Small intestine (tissue), 7 donors: ENCODE measurements at regions not wholly inside any gene's neighbourhood (a gene's known extent, or its start where the extent isn't known, plus 50 kb on each side); places are given as distances from the start of the nearest gene placed in this dataset.
"Not testable (repeated sequence)": the region's sequence is repeated elsewhere in the genome, so short reads cannot be mapped to it uniquely, and the experiment has no call there.

Experiments
- DNase-seq, 2 donors: peaks; one replicate each; pipeline versions ENCODE4 v3.0.0 to v3.0.0-alpha.2; 2013
- FAIRE-seq: peaks from 2 replicates; lab custom pipeline; 2012; peaks lifted over from hg19 to GRCh38; lab: Jason Lieb, UNC
- H3K27ac ChIP-seq, 3 donors: one replicate each; pipeline ENCODE4 v1.5.1; 2013; ENCODE audit warnings: low read length in 2 of 3, mild to moderate bottlenecking in 2 of 3, control low read depth in 1 of 3, inconsistent platforms in 1 of 3, low read depth in 1 of 3, moderate library complexity in 1 of 3
- H3K27me3 ChIP-seq, 3 donors: one replicate each; pipeline ENCODE4 v1.6.1; 2013; ENCODE audit warnings: low read length in 3 of 3, inconsistent platforms in 1 of 3; ENCODE audit not compliant: control insufficient read depth in 3 of 3, insufficient read depth in 3 of 3
- H3K36me3 ChIP-seq, 3 donors: one replicate each; pipeline ENCODE4 v1.6.1; 2013; ENCODE audit warnings: low read length in 3 of 3, inconsistent platforms in 1 of 3, low read depth in 1 of 3, mild to moderate bottlenecking in 1 of 3, moderate library complexity in 1 of 3; ENCODE audit not compliant: control insufficient read depth in 3 of 3, insufficient read depth in 2 of 3
- H3K4me1 ChIP-seq, 3 donors: one replicate each; pipeline ENCODE4 v1.6.1; 2013; ENCODE audit warnings: low read length in 2 of 3, inconsistent platforms in 1 of 3, low read depth in 1 of 3, mild to moderate bottlenecking in 1 of 3, moderate library complexity in 1 of 3; ENCODE audit not compliant: control insufficient read depth in 3 of 3, insufficient read depth in 2 of 3
- H3K4me3 ChIP-seq, 3 donors: one replicate each; pipeline ENCODE4 v1.5.1; 2013; ENCODE audit warnings: low read length in 3 of 3, control low read depth in 1 of 3, inconsistent platforms in 1 of 3, low read depth in 1 of 3, mild to moderate bottlenecking in 1 of 3, moderate library complexity in 1 of 3
- H3K9me3 ChIP-seq, 2 donors: one replicate each; pipeline ENCODE4 v1.6.1; 2013; ENCODE audit warnings: low read depth in 1 of 2, low read length in 1 of 2; ENCODE audit not compliant: control insufficient read depth in 2 of 2, insufficient read depth in 1 of 2
- WGBS, 3 donors: extraction: QIAGEN DNeasy Blood & Tissue Kit; methylation state at CpG; one replicate each; pipeline ENCODE4 v1.1.7; 2013; 5-methylcytosine and 5-hydroxymethylcytosine counted together
- donor health status: healthy with polysubstance abuse.
- donor health status: control.
- donor health status: control.
- donor health status: Bipolar disorder and iron deficiency.
- donor health status: healthy.

DNA sequence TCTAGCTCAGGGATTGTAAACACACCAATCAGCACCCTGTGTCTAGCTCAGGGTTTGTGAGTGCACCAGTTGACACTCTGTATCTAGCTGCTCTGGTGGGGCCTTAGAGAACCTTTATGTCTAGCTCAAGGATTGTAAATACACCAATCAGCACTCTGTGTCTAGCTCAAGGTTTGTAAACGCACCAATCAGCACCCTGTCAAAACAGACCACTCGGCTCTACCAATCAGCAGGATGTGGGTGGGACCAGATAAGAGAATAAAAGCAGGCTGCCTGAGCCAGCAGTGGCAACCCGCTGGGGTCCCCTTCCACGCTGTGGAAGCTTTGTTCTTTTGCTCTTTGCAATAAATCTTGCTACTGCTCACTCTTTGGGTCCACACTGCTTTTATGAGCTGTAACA, 168.3 kb downstream of the CD24 start:
- FAIRE-seq, DNase-seq, H3K27me3 ChIP-seq, H3K4me3 ChIP-seq, H3K27ac ChIP-seq, H3K36me3 ChIP-seq: not testable (repeated sequence)
- Histone ChIP-seq H3K9me3 (peaks cover 2 to 34% of the 10 kb centered on the region in 2 donors), H3K4me1 (peaks cover 0 to 13% (median 3%) of the 10 kb centered on the region in 3 donors)
- 85 to 95% (median 92%) methylated on average over 3 to 4 of the region's 4 CpGs for WGBS, 3 donors

DNA sequence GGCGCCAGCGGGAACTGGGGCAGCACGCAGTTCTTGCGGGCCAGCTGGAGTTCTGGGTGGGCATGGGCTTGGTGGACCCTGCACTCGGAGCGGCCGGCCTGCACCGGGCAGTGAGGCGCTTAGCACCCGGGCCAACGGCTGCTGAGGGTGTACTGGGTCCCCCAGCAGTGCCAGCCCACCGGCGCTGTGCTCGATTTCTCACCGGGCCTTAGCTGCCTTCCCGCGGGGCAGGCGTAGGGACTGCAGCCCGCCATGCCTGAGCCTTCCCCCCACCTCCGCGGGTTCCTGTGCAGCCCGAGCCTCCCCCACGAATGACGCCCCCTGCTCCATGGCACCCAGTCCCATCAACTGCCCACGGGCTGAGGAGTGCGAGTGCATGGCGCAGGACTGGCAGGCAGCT, 168.8 kb downstream of the CD24 start:
- H3K4me3 ChIP-seq: no peak overlapping the region
- WGBS, 3 donors: 88 to 94% (median 93%) methylated on average over 26 to 27 of the region's 27 CpGs
- peaks cover 2 to 31% of the 10 kb centered on the region in 2 donors for H3K9me3 ChIP-seq
- FAIRE-seq: no peak
- no peak overlapping the region for H3K27ac ChIP-seq
- no peaks in the 10 kb centered on the region for H3K27me3 ChIP-seq
- H3K4me1 ChIP-seq: peaks cover 0 to 14% (median 3%) of the 10 kb centered on the region in 3 donors
- no peaks in the 10 kb centered on the region for H3K36me3 ChIP-seq
- no peak for DNase-seq

DNA sequence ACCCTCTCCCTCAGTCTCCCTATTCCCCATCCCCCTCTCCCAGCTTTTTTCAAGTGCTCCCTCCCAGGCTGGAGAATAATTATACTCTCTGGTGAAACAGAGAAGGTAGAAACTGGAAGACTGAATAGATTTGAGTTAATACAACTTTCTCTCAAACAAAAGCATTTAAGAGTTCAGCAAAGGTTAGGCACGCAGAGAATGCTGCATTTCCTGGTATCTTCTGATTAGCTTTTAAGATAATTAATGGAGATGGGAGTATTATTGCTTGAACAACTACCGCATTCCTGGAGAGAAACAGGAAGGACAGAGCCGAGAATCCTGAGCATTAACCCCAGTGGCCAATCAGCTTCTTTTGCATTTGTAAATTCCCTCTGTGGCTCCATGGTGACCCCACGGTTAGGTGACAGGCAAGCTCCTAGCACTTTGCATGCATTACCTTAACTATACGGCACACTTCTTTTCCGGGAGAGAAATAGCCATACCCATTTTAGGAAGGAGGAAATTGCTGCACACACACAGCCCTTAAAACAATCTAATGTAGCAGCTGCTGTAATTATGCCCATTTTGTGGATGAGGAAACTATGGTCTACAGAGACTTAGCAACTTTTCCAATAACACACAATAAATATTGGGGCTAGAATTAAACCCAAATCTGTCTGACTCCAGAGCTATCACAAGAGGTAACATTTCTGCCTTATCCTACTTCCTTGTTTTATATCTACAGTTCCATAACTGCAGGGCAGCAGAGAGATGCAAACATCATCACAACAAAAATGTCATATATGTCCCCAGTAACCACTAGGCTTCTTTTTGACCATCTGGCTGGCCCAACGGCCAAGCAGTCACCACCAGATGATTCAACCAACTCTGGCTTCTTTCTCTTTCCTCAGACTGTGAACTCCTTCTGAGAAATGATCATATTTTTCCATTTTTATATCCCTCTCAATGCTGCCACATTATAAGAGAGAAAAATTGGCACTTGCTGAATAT, 169.9 kb downstream of the CD24 start:
- no peaks in the 10 kb centered on the region for H3K36me3 ChIP-seq
- peaks cover 2 to 29% of the 10 kb centered on the region in 2 donors for H3K9me3 ChIP-seq
- DNase-seq (peak in 1 of 2 donors; percentile 47), FAIRE-seq (no peak)
- H3K27me3 ChIP-seq: no peaks in the 10 kb centered on the region
- 31 to 53% (median 42%) methylated on average over 7 of the region's 7 CpGs for WGBS, 3 donors
- H3K4me1 ChIP-seq: peaks cover 3 to 25% (median 6%) of the 10 kb centered on the region in 3 donors
- peak overlapping the region in 1 of 3 donors; percentile 31 for H3K27ac ChIP-seq
- H3K4me3 ChIP-seq: no peak overlapping the region

DNA sequence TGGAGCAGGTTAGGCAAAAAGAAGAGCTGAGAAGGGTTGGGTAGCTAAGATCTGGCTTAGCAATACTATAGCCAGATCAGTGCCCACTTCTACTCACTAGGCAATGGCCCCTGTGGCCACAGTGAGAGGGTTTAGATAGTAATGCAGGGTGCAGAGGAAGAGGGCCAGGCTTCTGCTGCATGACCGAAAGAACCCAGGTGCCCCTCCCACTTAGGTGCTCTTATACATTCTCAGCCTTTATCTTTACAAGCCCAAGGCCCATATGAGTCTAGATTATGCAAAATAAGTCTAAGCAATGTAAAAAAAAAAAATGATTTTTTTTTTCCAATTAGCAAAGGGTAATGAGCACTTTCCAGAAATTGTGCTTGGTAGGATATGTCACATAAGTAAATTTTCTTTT, 171.3 kb downstream of the CD24 start:
- 79 to 97% (median 89%) methylated on average over 1 of the region's 1 CpG for WGBS, 3 donors

DNA sequence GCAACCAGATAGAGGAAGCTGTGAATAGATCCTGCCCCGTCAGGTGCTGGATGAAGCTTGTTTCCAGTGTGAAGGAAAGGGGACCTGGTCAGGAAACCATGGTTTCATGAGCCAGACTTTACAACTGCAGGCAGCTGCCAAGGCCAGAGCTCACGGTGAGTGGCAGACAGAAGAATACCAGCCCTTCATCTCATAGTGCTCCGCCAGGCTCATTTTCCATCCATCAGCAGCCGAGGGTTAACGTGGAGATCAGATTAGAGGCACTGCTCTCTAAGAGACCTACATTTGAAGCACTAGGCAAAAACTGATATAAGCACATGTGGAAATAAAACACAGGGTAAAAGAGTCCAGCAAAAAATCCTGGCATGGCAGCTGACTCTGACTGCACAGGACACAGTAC, 172.4 kb downstream of the CD24 start:
- WGBS, 3 donors: 51 to 65% (median 63%) methylated on average over 5 of the region's 5 CpGs
- FAIRE-seq: no peak
- no peaks in the 10 kb centered on the region for H3K36me3 ChIP-seq
- peaks cover 0 to 6% of the 10 kb centered on the region in 2 donors for H3K9me3 ChIP-seq
- H3K27me3 ChIP-seq: peaks cover 0 to 2% (median 0%) of the 10 kb centered on the region in 3 donors
- H3K4me1 ChIP-seq: peaks cover 3 to 40% (median 9%) of the 10 kb centered on the region in 3 donors
- H3K4me3 ChIP-seq: no peak overlapping the region
- no peak for DNase-seq
- no peak overlapping the region for H3K27ac ChIP-seq

More for the DNA sequence above, 171.3 kb downstream of the CD24 start:
- Histone ChIP-seq H3K4me3 (no peak overlapping the region), H3K27ac (no peak overlapping the region), H3K9me3 (peaks cover 0 to 14% of the 10 kb centered on the region in 2 donors), H3K27me3 (peaks cover 0 to 2% (median 0%) of the 10 kb centered on the region in 3 donors), H3K36me3 (no peaks in the 10 kb centered on the region), H3K4me1 (peaks cover 3 to 39% (median 9%) of the 10 kb centered on the region in 3 donors)
- DNase-seq (no peak), FAIRE-seq (no peak)

DNA sequence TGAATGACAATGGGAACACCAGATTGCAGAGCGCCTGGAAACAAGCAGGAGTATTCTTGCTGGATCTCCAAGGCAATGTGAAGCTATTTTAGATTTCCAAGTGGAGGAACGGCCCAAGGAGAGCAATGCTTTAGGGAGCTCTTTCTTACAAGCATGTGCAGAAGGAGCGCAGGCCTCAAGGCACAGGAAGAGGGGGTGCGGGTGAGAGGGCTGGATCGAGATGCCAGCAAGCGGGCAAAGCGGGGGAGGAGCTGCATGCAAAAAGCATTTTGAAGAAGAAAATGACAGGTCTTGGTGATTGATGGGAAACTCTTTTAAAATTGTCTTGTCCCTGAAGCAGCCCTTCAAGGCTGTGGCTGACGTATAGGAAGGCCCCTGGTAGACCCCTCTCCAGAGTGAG, 171.9 kb downstream of the QRSL1 start:
- Histone ChIP-seq H3K36me3 (no peaks in the 10 kb centered on the region), H3K4me1 (peaks cover 3 to 40% (median 9%) of the 10 kb centered on the region in 3 donors), H3K27ac (no peak overlapping the region), H3K9me3 (peaks cover 0 to 6% of the 10 kb centered on the region in 2 donors), H3K4me3 (no peak overlapping the region), H3K27me3 (peaks cover 0 to 2% (median 0%) of the 10 kb centered on the region in 3 donors)
- no peak for FAIRE-seq
- no peak for DNase-seq
- 92 to 94% (median 93%) methylated on average over 8 of the region's 8 CpGs for WGBS, 3 donors

DNA sequence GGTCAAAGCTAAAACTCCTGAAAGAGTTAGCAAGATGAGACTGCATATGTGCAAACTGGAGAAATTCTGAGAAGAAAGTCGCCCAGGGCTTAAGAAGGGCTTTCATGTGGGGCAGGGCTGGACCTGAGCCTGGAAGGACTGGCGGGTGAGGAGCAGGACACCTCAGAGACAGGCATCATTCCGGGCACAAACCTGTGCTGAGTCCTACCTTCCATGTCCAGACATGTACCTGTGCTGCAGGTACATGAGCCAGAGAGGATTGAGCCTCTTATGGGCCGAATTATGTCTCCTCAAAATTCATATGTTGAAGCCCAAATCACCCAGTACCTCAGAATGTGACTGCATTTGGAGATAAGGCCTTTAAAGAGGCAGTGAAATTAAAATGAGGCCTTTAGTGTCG, 171.0 kb downstream of the QRSL1 start:
- Histone ChIP-seq H3K4me1 (peaks cover 3 to 40% (median 9%) of the 10 kb centered on the region in 3 donors), H3K9me3 (no peaks in the 10 kb centered on the region), H3K36me3 (no peaks in the 10 kb centered on the region), H3K27me3 (peaks cover 0 to 2% (median 0%) of the 10 kb centered on the region in 3 donors), H3K4me3 (no peak overlapping the region), H3K27ac (no peak overlapping the region)
- FAIRE-seq (no peak), DNase-seq (no peak)
- 81 to 90% (median 83%) methylated on average over 5 of the region's 5 CpGs for WGBS, 3 donors

DNA sequence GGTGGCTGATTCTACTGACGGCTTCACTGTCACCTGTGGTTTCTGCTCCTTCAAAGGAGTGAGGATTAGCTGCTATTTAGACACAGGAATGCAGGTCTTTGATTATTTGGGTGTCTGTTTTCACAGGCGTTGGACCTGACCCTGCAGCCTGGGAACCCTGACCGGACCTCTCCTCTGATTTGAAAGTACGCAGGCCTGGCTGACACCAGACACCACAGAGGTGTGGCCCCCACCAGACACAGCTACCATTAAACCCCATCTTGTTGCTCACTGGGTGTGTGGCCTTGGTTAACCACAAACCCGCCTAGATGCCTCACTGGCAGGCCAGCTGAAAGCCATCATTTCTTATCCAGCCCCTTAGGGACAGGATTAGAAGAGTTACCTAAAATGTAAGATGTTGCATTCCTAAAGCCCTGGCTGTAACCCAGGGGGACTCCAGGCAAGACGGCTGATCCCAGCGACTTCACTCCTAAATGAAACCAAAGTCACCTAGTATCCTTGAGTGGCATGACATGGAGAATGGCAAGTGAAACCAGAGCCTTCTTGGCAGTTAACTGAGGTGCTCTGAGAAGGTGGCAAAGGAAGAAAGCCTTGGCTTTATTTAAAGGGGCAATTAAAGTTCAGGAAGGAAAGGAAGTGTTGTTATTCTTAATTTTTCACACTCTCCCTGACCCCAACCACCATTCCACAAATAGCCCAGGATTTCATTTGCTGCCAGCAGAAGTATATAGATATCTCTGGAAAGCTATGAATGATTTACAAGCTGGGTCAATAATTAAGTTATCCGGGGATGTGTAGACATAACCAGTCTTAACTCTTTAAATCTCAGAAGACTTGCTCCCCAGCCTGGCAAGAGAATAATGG, 169.9 kb downstream of the QRSL1 start:
- DNase-seq (peak; percentile 68 to 84), FAIRE-seq (no peak)
- Histone ChIP-seq H3K27me3 (peaks cover 0 to 2% (median 0%) of the 10 kb centered on the region in 3 donors), H3K36me3 (no peaks in the 10 kb centered on the region), H3K4me3 (no peak overlapping the region), H3K27ac (peak overlapping the region; percentile 25 to 76 (median 62)), H3K4me1 (peaks cover 3 to 33% (median 6%) of the 10 kb centered on the region in 3 donors), H3K9me3 (no peaks in the 10 kb centered on the region)
- WGBS, 3 donors: 26 to 38% (median 28%) methylated on average over 8 of the region's 8 CpGs
